Thyroid gland (tissue), 4 donors: ENCODE measurements at regions not wholly inside any gene's neighbourhood (a gene's known extent, or its start where the extent isn't known, plus 50 kb on each side); places are given as distances from the start of the nearest gene placed in this dataset.

Experiments used
- CTCF ChIP-seq, 6 experiments: fragments of 200-600 bp in 3 of 6; fragments of 450-650 bp in 3 of 6; sonication (generic) in 3 of 6; IDR thresholded peaks; one replicate each; pipeline ENCODE4 v1.5.1; 2016 to 2019; ENCODE audit warnings: antibody characterized with exemption in 6 of 6, mild to moderate bottlenecking in 2 of 6, inconsistent platforms in 1 of 6, moderate library complexity in 1 of 6
- POLR2A ChIP-seq, 2 donors: fragments of 450-650 bp; IDR thresholded peaks; one replicate each; pipeline ENCODE4 v1.6.1; 2017; ENCODE audit warnings: antibody characterized with exemption in 2 of 2, mild to moderate bottlenecking in 2 of 2, moderate library complexity in 1 of 2

GRCh38 chr11:127485541-127485940, 485.0 kb upstream of the KIRREL3 start:
- TF ChIP-seq CTCF (IDR thresholded peaks at IDR 0.05) (no peak), POLR2A (IDR thresholded peaks at IDR 0.05) (no peak)
